Gastroesophageal sphincter (tissue), 3 donors: ENCODE measurements at regions not wholly inside any gene's neighbourhood (a gene's known extent, or its start where the extent isn't known, plus 50 kb on each side); places are given as distances from the start of the nearest gene placed in this dataset.

ENCODE experiments used
- CTCF ChIP-seq, 4 experiments: fragments of 200-600 bp in 2 of 4; fragments of 450-650 bp in 2 of 4; sonication (generic) in 1 of 4; IDR thresholded peaks; one replicate each; pipeline ENCODE4 v1.5.1; 2017 to 2019; ENCODE audit warnings: antibody characterized with exemption in 4 of 4, mild to moderate bottlenecking in 2 of 4, moderate library complexity in 2 of 4
- EP300 ChIP-seq: sonication (generic); formaldehyde crosslinking; IDR thresholded peaks from one replicate; pipeline ENCODE4 v1.6.1; 2017; ENCODE audit warnings: antibody characterized with exemption, mild to moderate bottlenecking
- POLR2A ChIP-seq, 2 donors: fragments of 450-650 bp; IDR thresholded peaks; one replicate each; pipeline ENCODE4 v1.6.1; 2017; ENCODE audit warnings: antibody characterized with exemption in 2 of 2, mild to moderate bottlenecking in 2 of 2, moderate library complexity in 1 of 2
- POLR2AphosphoS5 ChIP-seq: sonication (generic); formaldehyde crosslinking; IDR thresholded peaks from one replicate; pipeline ENCODE4 v1.6.1; 2017; ENCODE audit warnings: antibody characterized with exemption

GRCh38 chr21:32829504-32829903 lies 57.9 kb upstream of the PAXBP1 start:
- TF ChIP-seq CTCF (IDR thresholded peaks at IDR 0.05) (no peak), POLR2A (IDR thresholded peaks at IDR 0.05) (no peak), POLR2AphosphoS5 (no peak), EP300 (no peak)
